Endothelial cell of umbilical vein (primary cell): ENCODE measurements at regions not wholly inside any gene's neighbourhood (a gene's known extent, or its start where the extent isn't known, plus 50 kb on each side); places are given as distances from the start of the nearest gene placed in this dataset.

Experiments
- EZH2 ChIP-seq: IDR thresholded peaks from 2 replicates; pipeline ENCODE4 v1.6.1; 2012; ENCODE audit warnings: borderline replicate concordance, low read depth, mild to moderate bottlenecking, moderate library complexity, low read length, inconsistent platforms; ENCODE audit not compliant: severe bottlenecking
- MYC ChIP-seq: IDR thresholded peaks from one replicate; pipeline ENCODE4 v1.6.1; 2011; ENCODE audit warnings: mild to moderate bottlenecking, low read depth, low read length

GRCh38 chr3:82347585-82347984 is 586.1 kb upstream of the GBE1 start:
- no peak for TF ChIP-seq EZH2
- no peak for TF ChIP-seq MYC
